Suprapubic skin (tissue), 3 donors: ENCODE measurements at regions not wholly inside any gene's neighbourhood (a gene's known extent, or its start where the extent isn't known, plus 50 kb on each side); places are given as distances from the start of the nearest gene placed in this dataset.

Source experiments
- CTCF ChIP-seq, 2 donors: fragments of 200-600 bp in 1 of 2; fragments of 450-650 bp in 1 of 2; sonication (generic) in 1 of 2; IDR thresholded peaks; one replicate each; pipeline ENCODE4 v1.5.1; 2016 to 2019; ENCODE audit warnings: antibody characterized with exemption in 2 of 2, mild to moderate bottlenecking in 1 of 2, moderate library complexity in 1 of 2
- POLR2A ChIP-seq, 2 donors: fragments of 450-650 bp; IDR thresholded peaks; one replicate each; pipeline ENCODE4 v1.6.1; 2017; ENCODE audit warnings: antibody characterized with exemption in 2 of 2, mild to moderate bottlenecking in 2 of 2, moderate library complexity in 2 of 2

DNA sequence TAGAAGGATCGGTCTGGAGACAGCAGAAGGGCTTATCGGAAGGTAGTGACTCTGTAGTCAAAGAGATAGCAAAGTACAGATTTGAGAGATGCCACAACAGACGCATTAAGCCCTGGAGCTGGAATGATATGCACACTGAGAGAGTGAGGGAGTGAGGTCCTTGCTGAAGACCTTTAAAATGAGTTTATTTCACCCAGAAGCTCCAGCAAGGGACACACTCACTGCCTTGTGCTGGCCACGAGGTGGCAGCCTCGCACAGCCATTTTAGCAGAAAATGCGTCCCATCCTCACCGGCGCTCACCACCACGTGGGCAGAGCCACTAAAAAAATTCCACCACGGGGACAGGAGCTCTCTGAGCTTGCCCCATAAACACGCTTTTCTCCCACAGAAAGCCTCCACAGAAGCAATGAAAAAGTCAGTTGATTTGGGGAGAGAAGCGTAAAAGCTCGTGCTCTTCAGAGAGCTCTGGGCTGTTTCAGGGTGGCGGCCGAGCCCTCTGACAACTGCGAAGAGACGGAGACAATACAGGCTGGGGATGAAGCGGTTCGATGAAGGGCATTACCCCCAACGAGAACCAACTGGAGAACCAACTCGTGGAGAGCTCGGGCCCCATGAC, 163.0 kb upstream of the KLF14 start:
- no peak for TF ChIP-seq POLR2A (IDR thresholded peaks at IDR 0.05)
- peak; percentile 86 to 88 for TF ChIP-seq CTCF (IDR thresholded peaks at IDR 0.05)
